ENCODE measurements at regions not wholly inside any gene's neighbourhood (a gene's known extent, or its start where the extent isn't known, plus 50 kb on each side); places are given as distances from the start of the nearest gene placed in this dataset.
"Not testable (repeated sequence)": the region's sequence is repeated elsewhere in the genome, so short reads cannot be mapped to it uniquely, and the experiment has no call there.

DNA sequence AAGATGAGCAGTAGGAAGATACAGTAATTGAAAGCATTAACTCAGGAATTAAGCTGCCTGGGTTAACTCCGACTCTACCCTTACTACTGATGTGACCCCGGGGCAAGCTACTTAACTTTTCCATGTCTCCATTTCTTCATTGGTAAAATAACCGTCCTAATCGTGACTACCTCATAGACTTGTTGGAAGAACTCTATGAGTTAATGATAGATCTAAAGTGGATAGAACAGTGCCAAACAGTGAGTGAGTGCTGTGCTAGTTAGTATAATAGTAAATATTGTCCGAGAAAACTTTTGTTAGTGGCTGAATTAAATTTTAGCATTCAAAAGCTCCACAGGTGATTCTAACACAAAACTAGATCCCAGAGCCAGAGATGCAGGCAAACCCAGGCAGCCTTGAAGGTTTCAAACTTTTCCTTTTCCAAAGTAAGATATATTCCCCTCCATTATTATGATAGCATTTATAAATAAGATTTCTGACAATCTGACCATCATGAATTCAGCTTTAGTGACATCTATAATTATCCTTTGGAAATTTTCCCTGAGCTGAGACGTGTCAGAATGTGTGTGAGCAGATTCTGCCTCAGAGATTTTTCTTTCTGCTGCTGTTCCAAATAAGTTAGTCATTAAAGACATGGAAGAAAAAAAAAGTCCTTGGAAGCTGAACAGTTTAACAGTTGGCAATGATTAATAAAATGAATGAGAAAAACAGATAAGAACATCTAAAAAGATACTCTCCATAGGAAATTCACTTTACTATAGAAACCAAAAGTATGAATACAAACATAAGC, 369.5 kb downstream of the PRELID2 start:
- H3K27ac ChIP-seq = no peak overlapping the region
- no peak for TF ChIP-seq ZFX (IDR thresholded peaks at IDR 0.05; ENCODE audit: borderline replicate concordance)
- TF ChIP-seq, protein P1, sequence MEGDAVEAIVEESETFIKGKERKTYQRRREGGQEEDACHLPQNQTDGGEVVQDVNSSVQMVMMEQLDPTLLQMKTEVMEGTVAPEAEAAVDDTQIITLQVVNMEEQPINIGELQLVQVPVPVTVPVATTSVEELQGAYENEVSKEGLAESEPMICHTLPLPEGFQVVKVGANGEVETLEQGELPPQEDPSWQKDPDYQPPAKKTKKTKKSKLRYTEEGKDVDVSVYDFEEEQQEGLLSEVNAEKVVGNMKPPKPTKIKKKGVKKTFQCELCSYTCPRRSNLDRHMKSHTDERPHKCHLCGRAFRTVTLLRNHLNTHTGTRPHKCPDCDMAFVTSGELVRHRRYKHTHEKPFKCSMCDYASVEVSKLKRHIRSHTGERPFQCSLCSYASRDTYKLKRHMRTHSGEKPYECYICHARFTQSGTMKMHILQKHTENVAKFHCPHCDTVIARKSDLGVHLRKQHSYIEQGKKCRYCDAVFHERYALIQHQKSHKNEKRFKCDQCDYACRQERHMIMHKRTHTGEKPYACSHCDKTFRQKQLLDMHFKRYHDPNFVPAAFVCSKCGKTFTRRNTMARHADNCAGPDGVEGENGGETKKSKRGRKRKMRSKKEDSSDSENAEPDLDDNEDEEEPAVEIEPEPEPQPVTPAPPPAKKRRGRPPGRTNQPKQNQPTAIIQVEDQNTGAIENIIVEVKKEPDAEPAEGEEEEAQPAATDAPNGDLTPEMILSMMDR (IDR thresholded peaks at IDR 0.05) = no peak

DNA sequence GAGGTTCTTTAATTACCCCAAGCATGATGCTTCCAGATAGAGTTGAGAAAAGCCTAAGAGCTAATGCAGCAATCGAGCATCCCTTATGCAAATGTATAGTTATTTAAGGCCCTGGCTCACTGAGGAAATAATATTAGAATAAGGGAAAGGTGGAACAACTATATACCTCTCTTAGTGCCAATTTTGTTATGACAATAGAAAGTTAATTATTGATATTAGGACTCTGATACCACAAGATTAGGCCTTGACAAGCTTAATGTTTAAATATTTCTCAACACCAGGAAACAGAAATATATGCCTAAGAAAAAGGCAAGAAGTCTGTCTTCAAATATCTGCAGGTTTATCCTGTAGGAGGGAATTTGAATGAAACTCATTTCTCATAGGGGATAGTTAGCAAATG, 371.0 kb downstream of the PRELID2 start:
- H3K27ac ChIP-seq = no peak overlapping the region
- TF ChIP-seq, protein P1 (IDR thresholded peaks at IDR 0.05) = no peak
- TF ChIP-seq ZFX (IDR thresholded peaks at IDR 0.05; ENCODE audit: borderline replicate concordance) = no peak

DNA sequence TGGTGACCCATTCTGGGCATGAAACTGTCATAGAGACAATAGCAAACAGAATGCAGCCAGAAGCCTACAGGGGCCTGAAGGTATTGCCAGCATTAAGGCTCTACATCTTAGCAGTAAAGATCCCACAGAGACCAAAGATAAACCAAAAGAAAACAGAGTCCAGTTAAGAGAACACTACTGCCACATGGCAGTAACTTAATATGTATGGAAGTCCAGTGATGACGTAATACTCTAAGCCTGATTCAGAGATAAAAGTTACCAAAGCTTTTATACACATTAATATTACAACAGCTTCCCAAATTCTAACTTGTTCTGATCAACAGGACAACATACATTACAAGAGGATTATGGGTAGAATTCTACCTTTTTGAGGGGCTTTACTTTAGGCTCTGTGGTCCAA, 371.5 kb downstream of the PRELID2 start:
- no peak overlapping the region for H3K27ac ChIP-seq
- TF ChIP-seq ZFX (IDR thresholded peaks at IDR 0.05; ENCODE audit: borderline replicate concordance) = no peak
- TF ChIP-seq, protein P1 (IDR thresholded peaks at IDR 0.05) = no peak

DNA sequence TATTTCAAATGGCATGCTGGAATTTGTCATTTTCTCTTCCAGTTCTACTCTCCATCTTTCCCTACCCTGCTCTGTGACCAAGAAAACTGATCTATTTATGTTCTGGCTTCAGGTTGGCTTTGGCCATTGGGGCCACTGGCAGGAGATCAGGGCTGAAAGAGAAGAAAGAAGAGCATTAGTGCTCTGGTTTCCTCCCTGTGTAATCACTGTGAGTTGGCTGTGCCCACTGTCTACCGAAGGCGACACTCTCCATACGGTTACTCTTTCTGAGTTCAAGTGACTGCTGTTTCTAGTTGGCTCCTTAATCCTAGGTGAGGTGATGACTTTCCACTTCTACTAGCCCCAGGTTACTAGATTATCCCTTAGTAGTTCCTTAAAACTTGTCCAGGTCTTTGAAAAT, 372.6 kb downstream of the PRELID2 start:
- TF ChIP-seq ZFX (IDR thresholded peaks at IDR 0.05; ENCODE audit: borderline replicate concordance) = no peak
- TF ChIP-seq, protein P1 (IDR thresholded peaks at IDR 0.05) = no peak
- H3K27ac ChIP-seq = no peak overlapping the region

DNA sequence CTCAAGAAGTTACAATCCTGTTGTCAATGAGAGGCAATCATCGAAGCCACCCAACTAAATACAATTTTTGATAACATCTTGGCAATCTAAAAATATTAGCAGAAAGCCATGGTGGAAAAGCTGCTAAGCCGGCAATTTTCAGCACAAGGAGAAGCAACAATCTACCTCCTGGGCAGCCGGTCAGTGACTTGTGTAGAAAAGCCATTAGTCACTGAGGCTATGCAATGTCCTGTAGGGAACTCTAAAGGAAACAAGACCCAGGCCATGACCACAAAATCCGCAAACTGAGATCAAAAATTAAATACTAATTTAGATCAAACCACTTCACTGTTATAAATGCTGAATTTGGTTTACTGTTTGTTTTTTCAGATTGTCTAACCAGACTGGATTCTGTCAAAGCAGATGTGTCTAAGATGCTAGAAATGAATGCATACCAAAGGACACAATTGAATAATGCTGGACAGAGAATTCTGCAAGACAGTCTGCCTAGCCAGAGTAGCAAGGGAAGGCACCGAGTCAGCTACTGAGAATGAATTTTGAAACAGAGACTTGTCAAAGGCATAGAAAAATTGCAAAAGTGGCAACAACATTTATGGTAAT, 384.8 kb downstream of the PRELID2 start:
- H3K27ac ChIP-seq = no peak overlapping the region
- TF ChIP-seq, protein P1 (IDR thresholded peaks at IDR 0.05) = no peak
- no peak for TF ChIP-seq ZFX (IDR thresholded peaks at IDR 0.05; ENCODE audit: borderline replicate concordance)

DNA sequence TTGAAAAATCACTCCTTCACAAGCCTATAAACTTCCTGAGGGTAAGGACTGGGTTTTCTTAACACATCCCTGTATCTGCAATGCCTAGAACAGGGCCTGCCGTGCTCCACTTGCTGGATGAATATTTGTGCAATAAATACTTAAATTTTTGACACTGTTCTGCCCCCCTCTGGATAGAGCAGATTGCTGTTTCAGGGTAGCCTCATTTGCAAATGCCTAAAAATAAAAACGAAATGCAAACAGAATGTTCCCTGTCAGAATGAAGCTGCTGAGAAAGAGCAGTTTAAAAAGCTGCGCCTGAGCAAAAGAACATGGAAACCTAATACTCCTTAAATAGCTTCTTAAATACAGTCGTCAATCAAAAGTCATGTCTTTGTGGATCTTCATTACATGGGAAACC, 385.3 kb downstream of the PRELID2 start:
- TF ChIP-seq, protein P1 (IDR thresholded peaks at IDR 0.05) = no peak
- no peak for TF ChIP-seq ZFX (IDR thresholded peaks at IDR 0.05; ENCODE audit: borderline replicate concordance)
- H3K27ac ChIP-seq = no peak overlapping the region

DNA sequence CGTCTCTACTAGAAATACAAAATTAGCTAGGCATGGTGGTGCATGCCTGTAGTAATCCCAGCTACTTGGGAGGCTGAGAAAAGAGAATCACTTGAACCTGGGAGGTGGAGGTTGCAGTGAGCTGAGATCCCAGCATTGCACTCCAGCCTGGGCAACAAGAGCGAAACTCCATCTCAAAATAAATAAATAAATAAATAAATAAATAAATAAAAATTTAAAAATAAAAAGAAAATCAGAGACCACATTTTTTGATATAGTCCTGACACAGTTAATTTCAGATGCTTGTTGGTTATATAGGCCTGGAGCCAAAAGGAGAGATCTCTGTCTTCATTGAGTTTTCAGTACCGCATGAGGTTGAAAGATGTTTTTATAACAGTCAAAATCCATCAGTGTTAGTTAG, 388.3 kb downstream of the PRELID2 start:
- not testable (repeated sequence) for H3K27ac ChIP-seq

Data from 22Rv1 (cell line).